Endothelial cell of umbilical vein (primary cell): ENCODE measurements at regions not wholly inside any gene's neighbourhood (a gene's known extent, or its start where the extent isn't known, plus 50 kb on each side); places are given as distances from the start of the nearest gene placed in this dataset.

Experiments
- BruUV-seq: library from RNA; stranded (reverse); fragments of 400-500 nt; replicated peaks from 2 replicates; lab custom pipeline; 2021; lab: Mats Ljungman, UMichigan
- CTCF ChIA-PET: fragments of 300-600, 350-600 bp; sonication (Branson Sonifier 250); formaldehyde crosslinking; loops from one replicate; lab custom pipeline; 2021; ENCODE audit warnings: antibody characterized with exemption, inconsistent platforms; lab: Charles Lee
- POLR2A ChIA-PET: fragments of 300-600, 350-600 bp; sonication (Branson Sonifier 250); formaldehyde crosslinking; loops from one replicate; lab custom pipeline; 2021; ENCODE audit warnings: antibody characterized with exemption, inconsistent platforms; lab: Charles Lee
- DNase-seq: peaks from one replicate; pipeline ENCODE4 v3.0.0-alpha.2; 2011; ENCODE audit warnings: low read depth, low spot score
- FAIRE-seq: peaks from 2 replicates; lab custom pipeline; 2011; peaks lifted over from hg19 to GRCh38; lab: Jason Lieb, UNC
- H2AFZ ChIP-seq: 2 replicates; pipeline ENCODE4 v1.6.0; 2012; ENCODE audit warnings: low read depth, low read length, control low read depth, inconsistent platforms
- H3K27ac ChIP-seq: 2 replicates; pipeline ENCODE4 v1.5.1; 2011; ENCODE audit warnings: low read depth, mild to moderate bottlenecking, control low read depth, low read length, moderate library complexity; ENCODE audit not compliant: insufficient read depth
- H3K27me3 ChIP-seq, 2 experiments: 2 replicates each; pipeline versions ENCODE4 v1.6.0 to v1.6.1; 2011; ENCODE audit warnings: low read length in 2 of 2, mixed read lengths in 1 of 2; ENCODE audit not compliant: control insufficient read depth in 2 of 2, insufficient read depth in 2 of 2
- H3K36me3 ChIP-seq, 2 experiments: 2 replicates in 1 of 2; 3 replicates in 1 of 2; pipeline ENCODE4 v1.5.1; 2011; ENCODE audit warnings: low read length in 2 of 2, mild to moderate bottlenecking in 1 of 2, moderate library complexity in 1 of 2; ENCODE audit not compliant: control insufficient read depth in 2 of 2, insufficient read depth in 2 of 2; ENCODE audit errors: extremely low read depth in 1 of 2
- H3K4me1 ChIP-seq: 3 replicates; pipeline ENCODE4 v1.5.1; 2011; ENCODE audit warnings: mild to moderate bottlenecking, low read length; ENCODE audit not compliant: control insufficient read depth, insufficient read depth; ENCODE audit errors: extremely low read depth
- H3K4me2 ChIP-seq: 2 replicates; pipeline ENCODE4 v1.6.1; 2011; ENCODE audit warnings: low read length, control low read depth, mixed read lengths; ENCODE audit not compliant: insufficient read depth
- H3K4me3 ChIP-seq, 3 experiments: fragments of 200-600 bp in 1 of 3; sonication (generic), shearing (Covaris generic) in 1 of 3; replicated peaks in 1 of 3; 2 replicates each; pipeline ENCODE4 v1.5.1; 2011 to 2016; ENCODE audit warnings: control low read depth in 3 of 3, low read length in 3 of 3, mild to moderate bottlenecking in 2 of 3, inconsistent platforms in 1 of 3, low read depth in 1 of 3, moderate library complexity in 1 of 3; ENCODE audit not compliant: insufficient read depth in 1 of 3
- H3K79me2 ChIP-seq: 2 replicates; pipeline ENCODE4 v1.6.0; 2012; ENCODE audit warnings: low read length, inconsistent platforms; ENCODE audit not compliant: control insufficient read depth, insufficient read depth
- H3K9ac ChIP-seq: replicated peaks from 2 replicates; pipeline ENCODE3; 2011; ENCODE audit warnings: low read length, control low read depth; ENCODE audit not compliant: insufficient read depth; ENCODE audit errors: extremely low read depth
- H3K9me1 ChIP-seq: replicated peaks from 3 replicates; pipeline ENCODE4 v1.6.0; 2011; ENCODE audit warnings: mild to moderate bottlenecking, low read length; ENCODE audit not compliant: control insufficient read depth, insufficient read depth; ENCODE audit errors: extremely low read depth
- H3K9me3 ChIP-seq: replicated peaks from 2 replicates; pipeline ENCODE4 v1.5.1; 2012; ENCODE audit warnings: low read length, inconsistent platforms; ENCODE audit not compliant: control insufficient read depth, insufficient read depth
- H4K20me1 ChIP-seq: replicated peaks from 2 replicates; pipeline ENCODE3; 2011; ENCODE audit warnings: mild to moderate bottlenecking, low read length; ENCODE audit not compliant: control insufficient read depth, insufficient read depth; ENCODE audit errors: extremely low read depth
- CTCF ChIP-seq, 2 donors: IDR thresholded peaks; 1 replicate in 1 of 2; 2 replicates in 1 of 2; pipeline ENCODE4 v1.5.1; 2011; ENCODE audit warnings: low read length in 2 of 2, mild to moderate bottlenecking in 2 of 2, moderate library complexity in 2 of 2, control low read depth in 1 of 2, inconsistent platforms in 1 of 2, low read depth in 1 of 2; ENCODE audit not compliant: insufficient read depth in 1 of 2; ENCODE audit errors: extremely low read depth in 1 of 2
- EZH2 ChIP-seq: IDR thresholded peaks from 2 replicates; pipeline ENCODE4 v1.6.1; 2012; ENCODE audit warnings: borderline replicate concordance, low read depth, mild to moderate bottlenecking, moderate library complexity, low read length, inconsistent platforms; ENCODE audit not compliant: severe bottlenecking
- FOS ChIP-seq: IDR thresholded peaks from 2 replicates; pipeline ENCODE4 v1.6.1; 2011; ENCODE audit warnings: mild to moderate bottlenecking, low read length, moderate library complexity, borderline replicate concordance; ENCODE audit not compliant: insufficient read depth
- GATA2 ChIP-seq: IDR thresholded peaks from 2 replicates; pipeline ENCODE4 v1.7.0; 2011; ENCODE audit warnings: low read depth, mild to moderate bottlenecking, moderate library complexity, mixed read lengths, low read length; ENCODE audit not compliant: insufficient read length, insufficient read depth
- JUN ChIP-seq: IDR thresholded peaks from 2 replicates; pipeline ENCODE4 v1.6.1; 2011; ENCODE audit warnings: borderline replicate concordance, low read depth; ENCODE audit not compliant: insufficient read length, insufficient read depth
- MAX ChIP-seq: IDR thresholded peaks from 2 replicates; pipeline ENCODE4 v1.6.1; 2011; ENCODE audit not compliant: insufficient read depth, insufficient read length
- MYC ChIP-seq: IDR thresholded peaks from one replicate; pipeline ENCODE4 v1.6.1; 2011; ENCODE audit warnings: mild to moderate bottlenecking, low read depth, low read length
- POLR2A ChIP-seq: IDR thresholded peaks from 2 replicates; pipeline ENCODE4 v1.6.1; 2012; ENCODE audit warnings: low read depth, mild to moderate bottlenecking, control low read depth, low read length
- POLR2AphosphoS5 ChIP-seq: IDR thresholded peaks from 2 replicates; pipeline ENCODE4 v1.6.1; 2012; ENCODE audit warnings: low read depth, mild to moderate bottlenecking, control low read depth, low read length, moderate library complexity; ENCODE audit not compliant: insufficient read depth
- dilution Hi-C: fragments of 300-500 bp; cut with MboI; formaldehyde crosslinking; loops from one replicate; pipeline ENCODE4 v1.15.0; 2019; ENCODE audit warnings: low sequenced_read_pairs; ENCODE audit not compliant: extremely low pct_ligation_motif_present
- intact Hi-C: fragments of 100-400 bp; cut with micrococcal nuclease; formaldehyde crosslinking; loops from one replicate; pipeline ENCODE4 v1.10.0; 2022

- Histone ChIP-seq H3K4me2 (no peak overlapping the region), H3K27me3 (no peaks in the 10 kb centered on the region), H3K27ac (no peak overlapping the region), H3K36me3 (no peaks in the 10 kb centered on the region), H3K9ac (no peak overlapping the region), H3K9me3 (no peaks in the 10 kb centered on the region), H3K9me1 (no peaks in the 10 kb centered on the region), H4K20me1 (no peaks in the 10 kb centered on the region), H3K4me1 (no peaks in the 10 kb centered on the region), H3K4me3 (no peak overlapping the region), H3K79me2 (no peaks in the 10 kb centered on the region), H2AFZ (no peak overlapping the region)
- FAIRE-seq (no peak), DNase-seq (no peak)
- intact Hi-C loops, result no loop called here
- ChIA-PET CTCF (no interaction called here), POLR2A (no interaction called here)
- BruUV-seq, result no TSS peak
- TF ChIP-seq MAX, result no peak
- no peak for TF ChIP-seq MYC
- TF ChIP-seq CTCF (IDR thresholded peaks at IDR 0.05; ENCODE audit: extremely low read depth in 1 of 2, insufficient read depth in 1 of 2, low read depth in 1 of 2, low read length in 2 of 2), result no peak
- no peak for TF ChIP-seq POLR2AphosphoS5
- TF ChIP-seq POLR2A, result no peak
- TF ChIP-seq EZH2, result no peak
- TF ChIP-seq GATA2, result no peak
- no peak for TF ChIP-seq JUN
- no peak for TF ChIP-seq FOS
- dilution Hi-C loops, result no loop called here
Observed at GRCh38 chr15:24075420-24076089, 388.4 kb upstream of the NDN start.
